ENCODE measurements at regions not wholly inside any gene's neighbourhood (a gene's known extent, or its start where the extent isn't known, plus 50 kb on each side); places are given as distances from the start of the nearest gene placed in this dataset.

GRCh38 chr5:8355981-8356380 is 487.0 kb downstream of the MTRR start:
- in situ Hi-C loops (cut with MboI) (no loop called here), intact Hi-C loops (cut with micrococcal nuclease; ENCODE audit: unreplicated experiment) (no loop called here)
- H3K27ac ChIP-seq (ENCODE audit: control insufficient read depth, insufficient read depth), result no peak overlapping the region
- H3K36me3 ChIP-seq (ENCODE audit: control insufficient read depth in 2 of 2, insufficient read depth in 2 of 2, low read length in 1 of 2), result no peaks in the 10 kb centered on the region
- H3K27me3 ChIP-seq (replicated peaks in 1 of 2; ENCODE audit: control insufficient read depth in 2 of 2, insufficient read depth in 2 of 2, low read length in 1 of 2), result no peaks in the 10 kb centered on the region
- 0% methylated on average over 1 of the region's 1 CpG for WGBS (ENCODE audit: insufficient coverage, insufficient replicate concordance, low lambda C conversion rate, missing lambda C conversion rate)
- H3K4me3 ChIP-seq, result no peak overlapping the region
- ChIA-PET SMC1A (ENCODE audit: uncharacterized antibody, unreplicated experiment) (no interaction called here), CTCF (interaction anchor here (0.8 kb wide), 1 partner anchor 16 kb away, joined by 3 read pairs; no protein-coding TSS in a partner anchor), RAD21 (ENCODE audit: unreplicated experiment) (no interaction called here), POLR2A (no interaction called here)
- H3K9me3 ChIP-seq (replicated peaks; ENCODE audit: control insufficient read depth, insufficient read depth, low read length), result no peaks in the 10 kb centered on the region
- H3K4me2 ChIP-seq (ENCODE audit: control insufficient read depth, insufficient read depth), result no peak overlapping the region
- no peak for ATAC-seq
- H3K9ac ChIP-seq (ENCODE audit: control insufficient read depth, insufficient read depth, low read length), result no peak overlapping the region
- H3K4me1 ChIP-seq (ENCODE audit: control insufficient read depth, insufficient read depth, low read length), result no peaks in the 10 kb centered on the region
- no peak for DNase-seq (ENCODE audit: low read depth, low spot score)
- no peak for FAIRE-seq
- H4K20me1 ChIP-seq (ENCODE audit: control insufficient read depth, insufficient read depth), result no peaks in the 10 kb centered on the region
- no peak for TF ChIP-seq ZBTB40 (IDR thresholded peaks at IDR 0.05; ENCODE audit: borderline replicate concordance)
- TF ChIP-seq HDAC2 (IDR thresholded peaks at IDR 0.05), result no peak
- no peak overlapping the region for H2AFZ ChIP-seq (ENCODE audit: control insufficient read depth, low read depth, low read length)
- no peaks in the 10 kb centered on the region for H3K79me2 ChIP-seq (ENCODE audit: control insufficient read depth, insufficient read depth, low read length)
- BruUV-seq (replicated peaks), result no TSS peak

- Histone ChIP-seq H3K9ac (ENCODE audit: control insufficient read depth, insufficient read depth, low read length) (no peak overlapping the region), H3K9me3 (replicated peaks; ENCODE audit: control insufficient read depth, insufficient read depth, low read length) (no peaks in the 10 kb centered on the region), H3K4me1 (ENCODE audit: control insufficient read depth, insufficient read depth, low read length) (no peaks in the 10 kb centered on the region), H3K27ac (ENCODE audit: control insufficient read depth, insufficient read depth) (no peak overlapping the region), H3K27me3 (replicated peaks in 1 of 2; ENCODE audit: control insufficient read depth in 2 of 2, insufficient read depth in 2 of 2, low read length in 1 of 2) (no peaks in the 10 kb centered on the region), H4K20me1 (ENCODE audit: control insufficient read depth, insufficient read depth) (no peaks in the 10 kb centered on the region), H3K79me2 (ENCODE audit: control insufficient read depth, insufficient read depth, low read length) (no peaks in the 10 kb centered on the region), H3K4me3 (no peak overlapping the region), H3K36me3 (ENCODE audit: control insufficient read depth in 2 of 2, insufficient read depth in 2 of 2, low read length in 1 of 2) (no peaks in the 10 kb centered on the region), H2AFZ (ENCODE audit: control insufficient read depth, low read depth, low read length) (no peak overlapping the region), H3K4me2 (ENCODE audit: control insufficient read depth, insufficient read depth) (no peak overlapping the region)
- SMC1A ChIA-PET (ENCODE audit: uncharacterized antibody, unreplicated experiment), result no interaction called here
- BruUV-seq (replicated peaks), result no TSS peak
- 15% methylated on average over 2 of the region's 2 CpGs for WGBS (ENCODE audit: insufficient coverage, insufficient replicate concordance, low lambda C conversion rate, missing lambda C conversion rate)
- no peak for FAIRE-seq
- intact Hi-C loops (cut with micrococcal nuclease; ENCODE audit: unreplicated experiment), result no loop called here
- no peak for ATAC-seq
- POLR2A ChIA-PET, result interaction anchor here (0.6 kb wide), 1 partner anchor 16 kb away, joined by 5 read pairs; no protein-coding TSS in a partner anchor
- no peak for DNase-seq (ENCODE audit: low read depth, low spot score)
- CTCF ChIA-PET, result no interaction called here
- in situ Hi-C loops (cut with MboI), result no loop called here
- RAD21 ChIA-PET (ENCODE audit: unreplicated experiment), result no interaction called here
- TF ChIP-seq ATF7 (IDR thresholded peaks at IDR 0.05; ENCODE audit: low read depth) (no peak), ASH2L (IDR thresholded peaks at IDR 0.05; ENCODE audit: borderline replicate concordance, low read depth) (no peak), SIX5 (IDR thresholded peaks at IDR 0.05; ENCODE audit: low read depth, low read length, severe bottlenecking) (no peak), CEBPZ (IDR thresholded peaks at IDR 0.05; ENCODE audit: low read depth, low read length) (no peak), EGR1 (IDR thresholded peaks at IDR 0.05; ENCODE audit: borderline replicate concordance in 1 of 2, low read depth in 2 of 2, low read length in 2 of 2) (no peak), FOXK2 (IDR thresholded peaks at IDR 0.05) (no peak), MYC (IDR thresholded peaks at IDR 0.05; ENCODE audit: insufficient read depth, insufficient read length, insufficient replicate concordance, low read length, severe bottlenecking) (no peak)
Observed at GRCh38 chr5:8360012-8360411, 491.1 kb downstream of the MTRR start.

Measured in GM12878 (cell line).